HCT116 (cell line): ENCODE measurements at regions not wholly inside any gene's neighbourhood (a gene's known extent, or its start where the extent isn't known, plus 50 kb on each side); places are given as distances from the start of the nearest gene placed in this dataset.

ENCODE experiments used
- ATAC-seq: fragments of 200-7000 bp; cut with Tn5 transposase; 2 replicates; pipeline ENCODE4 v1.9.1; 2020; ENCODE audit warnings: mild to moderate bottlenecking, moderate library complexity
- BruUV-seq: library from RNA; stranded (reverse); fragments of 400-500 nt; replicated peaks from 2 replicates; lab custom pipeline; 2021; lab: Mats Ljungman, UMichigan
- CTCF ChIA-PET: fragments of 300-600 bp; sonication (Branson Sonifier 250); formaldehyde crosslinking; loops from one replicate; lab custom pipeline; 2021; ENCODE audit warnings: antibody characterized with exemption; lab: Charles Lee
- POLR2A ChIA-PET: fragments of 300-600, 350-600 bp; sonication (Branson Sonifier 250); formaldehyde crosslinking; loops from one replicate; lab custom pipeline; 2021; ENCODE audit warnings: antibody characterized with exemption; lab: Charles Lee
- RAD21 ChIA-PET, 2 experiments: fragments of 300-600 bp; sonication (Branson Sonifier 250); formaldehyde crosslinking; loops; one replicate each; lab custom pipeline; 2023; ENCODE audit warnings: low total read pairs in 2 of 2; ENCODE audit not compliant: uncharacterized antibody in 2 of 2, unreplicated experiment in 2 of 2, low non-redundant PET in 1 of 2; lab: Charles Lee
- DNase-seq: peaks from one replicate; pipeline ENCODE4 v3.0.0-alpha.2; 2010; ENCODE audit warnings: low read depth, low spot score
- H2AFZ ChIP-seq: fragments of 200-600 bp; shearing (Covaris generic), sonication (generic); 2 replicates; pipeline ENCODE4 v1.6.1; 2017; ENCODE audit warnings: low read depth, mixed run types, mixed read lengths, antibody characterized with exemption, low read length; ENCODE audit not compliant: poor library complexity, severe bottlenecking
- H3K27ac ChIP-seq: 2 replicates; pipeline ENCODE4 v1.5.1; 2012; ENCODE audit warnings: low read depth, low read length
- H3K27me3 ChIP-seq: fragments of 200-600 bp; sonication (generic); 2 replicates; pipeline ENCODE4 v1.6.1; 2016; ENCODE audit warnings: mixed run types, low read length, mixed read lengths; ENCODE audit not compliant: insufficient read depth
- H3K36me3 ChIP-seq, 2 experiments: fragments of 200-500 bp in 1 of 2; fragments of 200-600 bp in 1 of 2; sonication (Bioruptor generic) in 1 of 2; sonication (generic) in 1 of 2; 2 replicates each; pipeline versions ENCODE4 v1.5.1 to v1.6.1; 2014 to 2016; ENCODE audit warnings: low read length in 2 of 2, inconsistent platforms in 1 of 2, mixed read lengths in 1 of 2, mixed run types in 1 of 2; ENCODE audit not compliant: insufficient read depth in 2 of 2, control insufficient read depth in 1 of 2
- H3K4me1 ChIP-seq, 2 experiments: fragments of 200-600 bp in 1 of 2; sonication (generic) in 1 of 2; 2 replicates each; pipeline versions ENCODE4 v1.5.1 to v1.6.1; 2012 to 2017; ENCODE audit warnings: low read length in 2 of 2, inconsistent platforms in 1 of 2, mild to moderate bottlenecking in 1 of 2, mixed read lengths in 1 of 2, mixed run types in 1 of 2, moderate library complexity in 1 of 2; ENCODE audit not compliant: insufficient read depth in 2 of 2, control insufficient read depth in 1 of 2
- H3K4me2 ChIP-seq: fragments of 200-600 bp; sonication (generic); 2 replicates; pipeline ENCODE4 v1.6.1; 2017; ENCODE audit warnings: mixed run types, low read length, mixed read lengths
- H3K4me3 ChIP-seq, 2 experiments: fragments of 200-600 bp in 1 of 2; sonication (generic) in 1 of 2; replicated peaks in 1 of 2; 2 replicates each; pipeline ENCODE4 v1.5.1; 2011 to 2016; ENCODE audit warnings: low read length in 2 of 2, control low read depth in 1 of 2, low read depth in 1 of 2, mild to moderate bottlenecking in 1 of 2, mixed read lengths in 1 of 2, mixed run types in 1 of 2
- H3K79me2 ChIP-seq: fragments of 200-600 bp; sonication (generic); 2 replicates; pipeline ENCODE4 v1.6.1; 2017; ENCODE audit warnings: mild to moderate bottlenecking, mixed run types, low read length, moderate library complexity, mixed read lengths; ENCODE audit not compliant: insufficient read depth
- H3K9ac ChIP-seq: fragments of 200-600 bp; sonication (generic); 2 replicates; pipeline ENCODE4 v1.6.1; 2016; ENCODE audit warnings: low read length, mixed read lengths
- H3K9me2 ChIP-seq: fragments of 200-600 bp; sonication (generic), shearing (Covaris generic); 2 replicates; pipeline ENCODE4 v1.6.1; 2017; ENCODE audit warnings: mixed run types, mild to moderate bottlenecking, moderate library complexity; ENCODE audit not compliant: insufficient read depth
- H3K9me3 ChIP-seq, 2 experiments: fragments of 200-500 bp in 1 of 2; fragments of 200-600 bp in 1 of 2; sonication (Bioruptor generic) in 1 of 2; sonication (generic) in 1 of 2; 2 replicates each; pipeline ENCODE4 v1.6.1; 2014 to 2017; ENCODE audit warnings: low read length in 2 of 2, mixed read lengths in 2 of 2, inconsistent platforms in 1 of 2, low read depth in 1 of 2, mild to moderate bottlenecking in 1 of 2, mixed run types in 1 of 2, moderate library complexity in 1 of 2; ENCODE audit not compliant: control insufficient read depth in 1 of 2, insufficient read depth in 1 of 2
- H4K20me1 ChIP-seq: fragments of 200-600 bp; sonication (generic), shearing (Covaris generic); 2 replicates; pipeline ENCODE4 v1.6.1; 2017; ENCODE audit warnings: mixed run types, mild to moderate bottlenecking, moderate library complexity; ENCODE audit not compliant: insufficient read depth
- CBX3 ChIP-seq: IDR thresholded peaks from 2 replicates; pipeline ENCODE4 v1.6.1; 2012; ENCODE audit warnings: low read depth
- CEBPB ChIP-seq: IDR thresholded peaks from 2 replicates; pipeline ENCODE4 v1.6.1; 2012; ENCODE audit warnings: low read depth
- EGR1 ChIP-seq: IDR thresholded peaks from 2 replicates; pipeline ENCODE4 v1.6.1; 2012; ENCODE audit warnings: low read depth
- EZH2 ChIP-seq: fragments of 200-600 bp; sonication (generic); IDR thresholded peaks from 2 replicates; pipeline ENCODE4 v1.6.1; 2017; ENCODE audit warnings: antibody characterized with exemption, mixed run types
- EZH2phosphoT487 ChIP-seq: fragments of 200-600 bp; IDR thresholded peaks from 2 replicates; pipeline ENCODE4 v1.6.1; 2018; ENCODE audit warnings: antibody characterized with exemption, borderline replicate concordance
- FOSL1 ChIP-seq: IDR thresholded peaks from 2 replicates; pipeline ENCODE4 v1.6.1; 2012; ENCODE audit warnings: low read depth
- POLR2A ChIP-seq: IDR thresholded peaks from 2 replicates; pipeline ENCODE4 v1.7.0; 2011; ENCODE audit warnings: borderline replicate concordance; ENCODE audit not compliant: insufficient read depth, insufficient read length; ENCODE audit errors: extremely low read depth
- POLR2AphosphoS5 ChIP-seq: IDR thresholded peaks from 2 replicates; pipeline ENCODE4 v1.6.1; 2011; ENCODE audit warnings: mild to moderate bottlenecking, low read depth, low read length, moderate library complexity
- RAD21 ChIP-seq: IDR thresholded peaks from 2 replicates; pipeline ENCODE4 v1.6.1; 2012; ENCODE audit warnings: low read depth, mild to moderate bottlenecking
- SIN3A ChIP-seq: IDR thresholded peaks from 2 replicates; pipeline ENCODE4 v1.6.1; 2012; ENCODE audit warnings: low read depth
- SP1 ChIP-seq: IDR thresholded peaks from 2 replicates; pipeline ENCODE4 v1.6.1; 2012; ENCODE audit warnings: low read depth
- SRF ChIP-seq: IDR thresholded peaks from 2 replicates; pipeline ENCODE4 v1.6.1; 2012; ENCODE audit warnings: low read depth
- YY1 ChIP-seq: IDR thresholded peaks from 2 replicates; pipeline ENCODE4 v1.6.1; 2011; ENCODE audit warnings: low read length, low read depth, moderate library complexity, mild to moderate bottlenecking; ENCODE audit not compliant: insufficient replicate concordance; ENCODE audit errors: extremely low read depth
- ZFX ChIP-seq: fragments of 450-650 bp; IDR thresholded peaks from 2 replicates; pipeline ENCODE4 v1.6.1; 2017
- ZNF274 ChIP-seq: fragments of 200-500 bp; sonication (Bioruptor generic); IDR thresholded peaks from 2 replicates; pipeline ENCODE4 v1.6.1; 2014; ENCODE audit warnings: mild to moderate bottlenecking, low read depth, low read length, inconsistent platforms
- intact Hi-C: fragments of 100-400 bp; cut with micrococcal nuclease; formaldehyde crosslinking; loops from 2 replicates; pipeline ENCODE4 v1.10.0; 2022
- TF ChIP-seq, protein P1 (sequence below), 3 experiments: fragments of 200-600 bp in 1 of 3; sonication (generic) in 1 of 3; IDR thresholded peaks in 2 of 3; conservative IDR thresholded peaks in 1 of 3; 2 replicates each; pipeline ENCODE4 v1.5.1; 2012 to 2017; ENCODE audit warnings: low read depth in 2 of 3, low read length in 2 of 3, antibody characterized with exemption in 1 of 3, borderline replicate concordance in 1 of 3, control low read depth in 1 of 3, mild to moderate bottlenecking in 1 of 3, mixed read lengths in 1 of 3, mixed run types in 1 of 3, moderate library complexity in 1 of 3; ENCODE audit not compliant: insufficient read depth in 1 of 3

DNA sequence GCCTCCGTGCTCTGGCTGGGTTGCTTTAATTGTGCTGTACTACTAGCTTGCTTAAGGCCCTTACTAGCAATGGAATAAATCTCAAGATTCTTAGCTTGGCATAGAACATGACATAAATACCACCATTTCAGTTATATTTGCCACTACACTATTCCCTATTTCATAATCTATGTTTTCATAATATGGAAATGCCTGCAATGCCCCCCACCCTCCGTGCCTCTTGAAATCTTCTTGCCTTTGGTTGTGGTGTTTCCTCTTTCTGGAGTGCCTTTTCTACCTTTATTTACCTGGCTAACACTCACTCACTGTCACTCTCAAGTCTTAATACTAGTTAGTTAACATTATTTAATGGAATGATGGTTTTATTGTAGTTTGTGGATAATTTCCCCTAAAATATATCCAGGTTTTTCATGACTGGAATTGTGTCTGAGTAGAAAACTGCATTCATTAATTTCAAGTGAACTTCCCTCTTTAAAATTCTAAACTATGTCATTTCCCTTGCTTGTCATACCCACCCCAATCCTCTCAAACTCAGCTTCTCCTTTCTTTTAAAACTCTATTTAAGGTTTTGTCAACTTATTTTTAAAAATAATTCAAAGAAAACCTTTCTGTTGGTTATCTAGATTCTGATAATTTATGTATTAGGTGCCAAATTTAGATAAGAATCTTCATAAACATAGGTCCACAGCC lies 521.7 kb upstream of the DAB2 start:
- intact Hi-C loops, result loop anchor here (5.0 to 10.0 kb wide), 3 partner anchors 234 to 928 kb away; no protein-coding TSS in a partner anchor
- ChIA-PET CTCF (no interaction called here), RAD21 (no interaction called here), POLR2A (no interaction called here)
- Histone ChIP-seq H2AFZ (no peak overlapping the region), H3K36me3 (no peaks in the 10 kb centered on the region), H4K20me1 (no peaks in the 10 kb centered on the region), H3K9me2 (no peaks in the 10 kb centered on the region), H3K4me1 (no peaks in the 10 kb centered on the region), H3K4me2 (no peak overlapping the region), H3K9ac (no peak overlapping the region), H3K27ac (no peak overlapping the region), H3K79me2 (no peaks in the 10 kb centered on the region), H3K9me3 (no peaks in the 10 kb centered on the region), H3K27me3 (no peaks in the 10 kb centered on the region), H3K4me3 (no peak overlapping the region)
- BruUV-seq, result no TSS peak
- ATAC-seq, result no peak
- DNase-seq, result no peak
- TF ChIP-seq SIN3A (no peak), EZH2 (no peak), POLR2A (no peak), EZH2phosphoT487 (no peak), CEBPB (no peak), SRF (no peak), RAD21 (no peak), POLR2AphosphoS5 (no peak), SP1 (no peak)

- BruUV-seq, result no TSS peak
- Histone ChIP-seq H3K4me3 (no peak overlapping the region), H3K27ac (no peak overlapping the region), H3K4me1 (no peaks in the 10 kb centered on the region), H4K20me1 (no peaks in the 10 kb centered on the region), H2AFZ (no peak overlapping the region), H3K9ac (no peak overlapping the region), H3K9me2 (no peaks in the 10 kb centered on the region), H3K9me3 (no peaks in the 10 kb centered on the region), H3K27me3 (no peaks in the 10 kb centered on the region), H3K36me3 (no peaks in the 10 kb centered on the region), H3K4me2 (no peak overlapping the region), H3K79me2 (no peaks in the 10 kb centered on the region)
- DNase-seq (no peak), ATAC-seq (no peak)
- RAD21 ChIA-PET, result no interaction called here
- CTCF ChIA-PET, result no interaction called here
- intact Hi-C loops, result loop anchor here (5.0 to 10.0 kb wide), 3 partner anchors 234 to 929 kb away; no protein-coding TSS in a partner anchor
- no peak for TF ChIP-seq FOSL1
- no peak for TF ChIP-seq ZFX
- no peak for TF ChIP-seq RAD21
- TF ChIP-seq ZNF274, result no peak
- no peak for TF ChIP-seq YY1
- TF ChIP-seq, protein P1, sequence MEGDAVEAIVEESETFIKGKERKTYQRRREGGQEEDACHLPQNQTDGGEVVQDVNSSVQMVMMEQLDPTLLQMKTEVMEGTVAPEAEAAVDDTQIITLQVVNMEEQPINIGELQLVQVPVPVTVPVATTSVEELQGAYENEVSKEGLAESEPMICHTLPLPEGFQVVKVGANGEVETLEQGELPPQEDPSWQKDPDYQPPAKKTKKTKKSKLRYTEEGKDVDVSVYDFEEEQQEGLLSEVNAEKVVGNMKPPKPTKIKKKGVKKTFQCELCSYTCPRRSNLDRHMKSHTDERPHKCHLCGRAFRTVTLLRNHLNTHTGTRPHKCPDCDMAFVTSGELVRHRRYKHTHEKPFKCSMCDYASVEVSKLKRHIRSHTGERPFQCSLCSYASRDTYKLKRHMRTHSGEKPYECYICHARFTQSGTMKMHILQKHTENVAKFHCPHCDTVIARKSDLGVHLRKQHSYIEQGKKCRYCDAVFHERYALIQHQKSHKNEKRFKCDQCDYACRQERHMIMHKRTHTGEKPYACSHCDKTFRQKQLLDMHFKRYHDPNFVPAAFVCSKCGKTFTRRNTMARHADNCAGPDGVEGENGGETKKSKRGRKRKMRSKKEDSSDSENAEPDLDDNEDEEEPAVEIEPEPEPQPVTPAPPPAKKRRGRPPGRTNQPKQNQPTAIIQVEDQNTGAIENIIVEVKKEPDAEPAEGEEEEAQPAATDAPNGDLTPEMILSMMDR (IDR thresholded peaks at IDR 0.05 in 2 of 3, conservative IDR thresholded peaks at IDR 0.05 in 1 of 3; ENCODE audit: borderline replicate concordance in 1 of 3, insufficient read depth in 1 of 3, low read depth in 2 of 3, low read length in 2 of 3), result no peak
- TF ChIP-seq CBX3, result no peak
- TF ChIP-seq SP1, result no peak
- no peak for TF ChIP-seq EGR1
- POLR2A ChIA-PET, result no interaction called here
These were observed 521.1 kb upstream of the DAB2 start for GRCh38 chr5:39945870-39946269.
